ENCODE measurements at regions not wholly inside any gene's neighbourhood (a gene's known extent, or its start where the extent isn't known, plus 50 kb on each side); places are given as distances from the start of the nearest gene placed in this dataset.

GRCh38 chr6:91088515-91088914 lies 501.6 kb upstream of the MAP3K7 start:
- no peak for TF ChIP-seq TAF1 (IDR thresholded peaks at IDR 0.05; ENCODE audit: borderline replicate concordance, low read depth, low read length)
- TF ChIP-seq POLR2A (IDR thresholded peaks at IDR 0.05; ENCODE audit: low read depth, low read length): no peak
- no peak for TF ChIP-seq POLR2AphosphoS5 (IDR thresholded peaks at IDR 0.05; ENCODE audit: low read depth, low read length)
